Parathyroid adenoma (tissue), 2 donors: ENCODE measurements at regions not wholly inside any gene's neighbourhood (a gene's known extent, or its start where the extent isn't known, plus 50 kb on each side); places are given as distances from the start of the nearest gene placed in this dataset.

Experiments
- H2AFZ ChIP-seq: fragments of 300-600 bp; sonication (generic); one replicate; pipeline ENCODE4 v1.7.0; 2017; ENCODE audit warnings: antibody characterized with exemption, mild to moderate bottlenecking
- H3K27ac ChIP-seq: fragments of 300-600 bp; sonication (generic); one replicate; pipeline ENCODE4 v1.7.0; 2017
- H3K27me3 ChIP-seq: fragments of 300-600 bp; sonication (generic); one replicate; pipeline ENCODE4 v1.7.0; 2017; ENCODE audit warnings: low read length; ENCODE audit not compliant: control insufficient read depth, insufficient read depth
- H3K36me3 ChIP-seq: fragments of 300-600 bp; sonication (generic); one replicate; pipeline ENCODE4 v1.7.0; 2017; ENCODE audit warnings: low read length; ENCODE audit not compliant: control insufficient read depth, insufficient read depth
- H3K4me1 ChIP-seq: fragments of 300-600 bp; sonication (generic); one replicate; pipeline ENCODE4 v1.7.0; 2017; ENCODE audit warnings: control low read depth
- H3K4me2 ChIP-seq: fragments of 300-600 bp; sonication (generic); one replicate; pipeline ENCODE4 v1.7.0; 2017; ENCODE audit warnings: low read length
- H3K4me3 ChIP-seq: fragments of 300-600 bp; sonication (generic); one replicate; pipeline ENCODE4 v1.7.0; 2017; ENCODE audit warnings: low read depth, low read length
- H3K79me2 ChIP-seq: fragments of 300-600 bp; sonication (generic); one replicate; pipeline ENCODE4 v1.7.0; 2017; ENCODE audit warnings: control low read depth
- H3K9ac ChIP-seq: fragments of 300-600 bp; sonication (generic); one replicate; pipeline ENCODE4 v1.7.0; 2017; ENCODE audit warnings: mild to moderate bottlenecking
- H3K9me3 ChIP-seq: fragments of 300-600 bp; sonication (generic); one replicate; pipeline ENCODE4 v1.7.0; 2017; ENCODE audit warnings: low read length; ENCODE audit not compliant: control insufficient read depth
- CTCF ChIP-seq: fragments of 300-600 bp; sonication (generic); IDR thresholded peaks from one replicate; pipeline ENCODE4 v1.7.0; 2017; ENCODE audit warnings: antibody characterized with exemption, mild to moderate bottlenecking
- donor health status: primary hyperparathyroidism.

DNA sequence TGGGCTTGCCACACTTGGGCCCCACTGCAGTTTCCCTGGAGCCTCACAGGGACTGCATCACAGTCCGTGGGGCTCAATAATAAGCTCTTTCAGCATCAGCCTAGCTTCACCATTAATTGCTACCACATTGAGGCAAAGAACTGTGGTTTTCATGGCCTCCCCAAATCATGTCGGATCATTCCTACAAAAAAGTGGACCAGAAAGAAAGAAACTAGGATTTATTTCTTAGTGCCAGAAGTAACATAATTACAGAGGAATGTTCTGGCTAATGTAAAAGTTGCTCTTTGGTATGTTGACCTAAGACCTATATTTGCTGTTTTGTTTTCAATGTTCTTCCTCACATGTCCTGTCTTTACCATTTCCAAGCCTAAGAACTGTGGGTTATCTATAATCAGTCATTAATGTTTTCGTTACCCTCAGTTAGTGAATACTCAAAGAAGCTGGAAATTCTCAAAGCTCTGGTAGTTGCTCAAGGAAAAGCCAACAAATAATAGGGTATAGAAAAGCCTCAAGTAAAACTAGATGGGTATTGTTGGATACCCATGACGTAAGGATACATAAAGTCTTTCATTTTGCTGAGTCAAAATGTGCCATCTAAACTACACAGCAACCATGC lies 173.9 kb downstream of the LTN1 start:
- no peak overlapping the region for H3K27ac ChIP-seq
- no peaks in the 10 kb centered on the region for H3K36me3 ChIP-seq
- H3K27me3 ChIP-seq, result no peaks in the 10 kb centered on the region
- H3K79me2 ChIP-seq, result no peaks in the 10 kb centered on the region
- peaks cover 3% of the 10 kb centered on the region for H3K4me1 ChIP-seq
- H3K9ac ChIP-seq, result no peak overlapping the region
- H3K4me2 ChIP-seq, result no peak overlapping the region
- no peak overlapping the region for H3K4me3 ChIP-seq
- no peak overlapping the region for H2AFZ ChIP-seq
- TF ChIP-seq CTCF, result no peak
- no peaks in the 10 kb centered on the region for H3K9me3 ChIP-seq

DNA sequence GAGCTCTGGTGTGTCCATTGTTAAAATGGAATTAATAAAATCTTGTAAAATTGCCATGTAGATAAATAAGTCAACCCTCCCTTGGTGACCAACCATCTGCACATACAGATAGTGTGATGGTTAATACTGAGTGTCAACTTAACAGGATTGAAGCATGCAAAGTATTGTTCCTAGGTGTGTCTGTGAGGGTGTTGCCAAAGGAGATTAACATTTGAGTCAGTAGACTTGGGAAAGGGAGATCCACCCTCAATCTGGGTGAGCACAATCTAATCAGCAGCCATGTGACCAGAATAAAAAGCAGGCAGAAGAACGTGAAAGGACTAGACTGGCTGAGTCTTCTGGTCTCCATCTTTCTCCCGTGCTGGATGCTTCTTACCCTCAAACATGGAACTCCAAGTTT lies 174.8 kb downstream of the LTN1 start:
- no peak overlapping the region for H3K27ac ChIP-seq
- H3K4me2 ChIP-seq, result no peak overlapping the region

DNA sequence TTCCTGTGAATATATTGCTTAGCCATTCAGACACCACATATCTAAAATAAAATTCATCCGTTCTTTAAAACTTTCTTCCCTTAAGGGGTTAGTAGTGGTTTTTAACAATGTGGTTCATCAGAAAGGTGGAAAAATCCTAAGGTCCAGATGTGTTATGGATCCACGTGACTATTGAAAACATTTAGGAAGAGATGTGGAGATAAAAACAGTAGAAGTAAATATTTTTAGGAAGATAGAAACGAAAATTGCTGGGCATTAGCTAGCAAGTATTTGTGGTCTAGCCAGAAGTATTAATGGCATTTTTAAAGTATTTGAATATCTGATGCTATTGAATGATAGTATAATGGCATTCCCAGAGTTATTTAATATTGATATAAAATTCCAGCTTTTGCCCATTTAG lies 180.8 kb downstream of the LTN1 start:
- Histone ChIP-seq H3K27ac (no peak overlapping the region), H2AFZ (no peak overlapping the region), H3K4me2 (no peak overlapping the region), H3K9me3 (no peaks in the 10 kb centered on the region), H3K79me2 (no peaks in the 10 kb centered on the region), H3K27me3 (no peaks in the 10 kb centered on the region), H3K36me3 (no peaks in the 10 kb centered on the region), H3K4me1 (no peaks in the 10 kb centered on the region), H3K9ac (no peak overlapping the region), H3K4me3 (no peak overlapping the region)
- no peak for TF ChIP-seq CTCF

More for the DNA sequence above, 174.8 kb downstream of the LTN1 start:
- no peaks in the 10 kb centered on the region for H3K79me2 ChIP-seq
- no peak for TF ChIP-seq CTCF
- H3K9me3 ChIP-seq, result no peaks in the 10 kb centered on the region
- H3K4me3 ChIP-seq, result no peak overlapping the region
- H3K4me1 ChIP-seq, result peaks cover 3% of the 10 kb centered on the region
- no peaks in the 10 kb centered on the region for H3K36me3 ChIP-seq
- no peak overlapping the region for H3K9ac ChIP-seq
- no peak overlapping the region for H2AFZ ChIP-seq
- no peaks in the 10 kb centered on the region for H3K27me3 ChIP-seq

DNA sequence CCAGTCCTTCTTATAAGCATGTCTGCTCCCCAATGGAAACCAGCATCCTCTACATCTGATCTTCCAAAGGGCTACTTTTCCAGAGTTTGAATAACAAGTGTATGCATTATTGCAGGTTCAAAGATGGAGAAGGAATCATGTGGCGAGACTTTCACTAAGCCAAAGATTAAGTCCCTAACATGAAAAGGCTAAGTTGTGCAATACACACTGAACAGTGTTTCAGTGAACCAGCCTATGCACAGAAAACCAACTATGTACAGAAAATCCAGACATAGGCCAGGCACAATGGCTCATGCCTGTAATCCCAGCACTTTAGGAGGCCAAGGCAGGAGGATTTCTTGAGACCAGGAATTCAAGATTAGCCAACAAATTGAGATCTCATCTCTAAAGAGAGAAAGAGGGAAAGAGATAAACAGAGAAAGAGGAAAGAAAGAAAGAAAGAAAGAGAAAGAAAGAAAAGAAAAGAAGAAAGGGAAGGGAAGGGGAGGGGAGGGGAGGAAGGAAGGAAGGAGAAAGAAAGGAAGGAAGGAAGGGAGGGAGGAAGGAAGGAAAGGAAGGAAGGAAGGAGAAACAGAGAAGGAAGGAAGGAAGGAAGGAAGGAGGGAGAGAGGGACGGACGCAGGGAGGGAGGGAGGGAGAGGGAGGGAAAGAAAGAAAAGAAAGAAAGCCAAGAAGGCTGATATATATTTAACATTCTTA lies 181.7 kb downstream of the LTN1 start:
- TF ChIP-seq CTCF, result no peak
- Histone ChIP-seq H3K9ac (no peak overlapping the region), H3K79me2 (no peaks in the 10 kb centered on the region), H3K4me1 (no peaks in the 10 kb centered on the region), H3K4me3 (no peak overlapping the region), H2AFZ (no peak overlapping the region), H3K27me3 (no peaks in the 10 kb centered on the region), H3K9me3 (no peaks in the 10 kb centered on the region), H3K4me2 (no peak overlapping the region), H3K27ac (no peak overlapping the region), H3K36me3 (no peaks in the 10 kb centered on the region)

- Histone ChIP-seq H3K79me2 (no peaks in the 10 kb centered on the region), H3K27me3 (no peaks in the 10 kb centered on the region), H3K9ac (no peak overlapping the region), H3K4me3 (no peak overlapping the region), H3K4me2 (no peak overlapping the region), H3K27ac (no peak overlapping the region), H2AFZ (no peak overlapping the region), H3K36me3 (no peaks in the 10 kb centered on the region), H3K9me3 (no peaks in the 10 kb centered on the region), H3K4me1 (no peaks in the 10 kb centered on the region)
- TF ChIP-seq CTCF, result no peak
Observed at GRCh38 chr21:28805885-28806284, 186.8 kb downstream of the LTN1 start.
